GM10266 (cell line): ENCODE measurements at regions not wholly inside any gene's neighbourhood (a gene's known extent, or its start where the extent isn't known, plus 50 kb on each side); places are given as distances from the start of the nearest gene placed in this dataset.

ENCODE experiments used
- DNase-seq: peaks from one replicate; pipeline ENCODE4 v3.0.0; 2012; ENCODE audit errors: extremely low spot score
- CTCF ChIP-seq: IDR thresholded peaks from 2 replicates; pipeline ENCODE4 v1.5.1; 2012; ENCODE audit warnings: mild to moderate bottlenecking, low read depth; ENCODE audit not compliant: control insufficient read depth, insufficient read depth; ENCODE audit errors: missing control alignments

GRCh38 chr5:143547342-143547741 is 143.9 kb upstream of the NR3C1 start:
- TF ChIP-seq CTCF, result no peak
- no peak for DNase-seq

- DNase-seq, result no peak
- no peak for TF ChIP-seq CTCF
These were observed 142.9 kb upstream of the NR3C1 start for GRCh38 chr5:143546394-143546793.

DNA sequence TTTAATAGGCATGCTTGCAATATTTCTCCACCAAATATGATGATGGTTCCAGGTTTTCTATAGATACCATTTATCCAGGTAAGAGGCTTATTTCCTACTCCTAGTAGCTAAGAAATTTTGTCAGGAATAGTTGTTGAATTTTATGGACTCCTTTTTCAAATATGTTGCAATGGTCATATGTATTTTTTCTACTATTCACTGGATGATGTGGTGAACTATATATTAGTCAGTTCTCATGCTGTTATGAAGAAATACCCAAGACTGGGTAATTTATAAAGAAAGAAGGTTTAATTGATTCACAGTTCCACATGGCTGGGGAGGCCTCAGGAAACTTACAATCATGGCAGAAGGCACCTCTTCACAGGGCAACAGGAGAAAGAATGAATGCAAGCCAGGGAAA is 141.1 kb upstream of the NR3C1 start:
- TF ChIP-seq CTCF, result no peak
- no peak for DNase-seq

- DNase-seq, result no peak
- TF ChIP-seq CTCF, result no peak
These were observed 140.1 kb upstream of the NR3C1 start for GRCh38 chr5:143543358-143544255.

- no peak for DNase-seq
- TF ChIP-seq CTCF, result no peak
These were observed 139.3 kb upstream of the NR3C1 start for GRCh38 chr5:143542798-143543144.

- TF ChIP-seq CTCF, result no peak
- no peak for DNase-seq
These were observed 138.7 kb upstream of the NR3C1 start for GRCh38 chr5:143541943-143542797.

GRCh38 chr5:143539742-143540141 is 136.3 kb upstream of the NR3C1 start:
- no peak for DNase-seq
- no peak for TF ChIP-seq CTCF
